WERI-Rb-1 (cell line): ENCODE measurements at regions not wholly inside any gene's neighbourhood (a gene's known extent, or its start where the extent isn't known, plus 50 kb on each side); places are given as distances from the start of the nearest gene placed in this dataset.

Experiments
- DNase-seq: peaks from one replicate; pipeline ENCODE4 v3.0.0-alpha.2; 2020
- H3K27ac ChIP-seq: fragments of 250-450 bp; sonication (Bioruptor Pico); 2 replicates; pipeline ENCODE4 v1.5.1; 2020; ENCODE audit warnings: mild to moderate bottlenecking, moderate library complexity
- H3K27me3 ChIP-seq: fragments of 250-450 bp; sonication (Bioruptor Pico); 2 replicates; pipeline ENCODE4 v1.5.1; 2021; ENCODE audit warnings: mild to moderate bottlenecking, low read depth, moderate library complexity; ENCODE audit not compliant: insufficient read depth, severe bottlenecking
- H3K36me3 ChIP-seq: fragments of 250-450 bp; sonication (Bioruptor Pico); 2 replicates; pipeline ENCODE4 v1.5.1; 2020; ENCODE audit warnings: mild to moderate bottlenecking, moderate library complexity
- H3K4me3 ChIP-seq: 2 replicates; pipeline ENCODE4 v1.5.1; 2011; ENCODE audit warnings: low read depth, mild to moderate bottlenecking, control low read depth, low read length
- H3K9me3 ChIP-seq: fragments of 250-450 bp; sonication (Bioruptor Pico); 2 replicates; pipeline ENCODE4 v1.5.1; 2021; ENCODE audit warnings: mild to moderate bottlenecking, moderate library complexity; ENCODE audit not compliant: severe bottlenecking
- TF ChIP-seq, protein P1 (sequence below): IDR thresholded peaks from 2 replicates; pipeline ENCODE4 v1.5.1; 2011; ENCODE audit warnings: low read depth, mild to moderate bottlenecking, control low read depth, inconsistent platforms, low read length

GRCh38 chr2:239522740-239523119 is 121.9 kb upstream of the HDAC4 start:
- Histone ChIP-seq H3K27me3 (peaks cover 89% of the 10 kb centered on the region), H3K9me3 (no peaks in the 10 kb centered on the region), H3K27ac (no peak overlapping the region), H3K4me3 (no peak overlapping the region), H3K36me3 (no peaks in the 10 kb centered on the region)
- no peak for DNase-seq
- TF ChIP-seq, protein P1, sequence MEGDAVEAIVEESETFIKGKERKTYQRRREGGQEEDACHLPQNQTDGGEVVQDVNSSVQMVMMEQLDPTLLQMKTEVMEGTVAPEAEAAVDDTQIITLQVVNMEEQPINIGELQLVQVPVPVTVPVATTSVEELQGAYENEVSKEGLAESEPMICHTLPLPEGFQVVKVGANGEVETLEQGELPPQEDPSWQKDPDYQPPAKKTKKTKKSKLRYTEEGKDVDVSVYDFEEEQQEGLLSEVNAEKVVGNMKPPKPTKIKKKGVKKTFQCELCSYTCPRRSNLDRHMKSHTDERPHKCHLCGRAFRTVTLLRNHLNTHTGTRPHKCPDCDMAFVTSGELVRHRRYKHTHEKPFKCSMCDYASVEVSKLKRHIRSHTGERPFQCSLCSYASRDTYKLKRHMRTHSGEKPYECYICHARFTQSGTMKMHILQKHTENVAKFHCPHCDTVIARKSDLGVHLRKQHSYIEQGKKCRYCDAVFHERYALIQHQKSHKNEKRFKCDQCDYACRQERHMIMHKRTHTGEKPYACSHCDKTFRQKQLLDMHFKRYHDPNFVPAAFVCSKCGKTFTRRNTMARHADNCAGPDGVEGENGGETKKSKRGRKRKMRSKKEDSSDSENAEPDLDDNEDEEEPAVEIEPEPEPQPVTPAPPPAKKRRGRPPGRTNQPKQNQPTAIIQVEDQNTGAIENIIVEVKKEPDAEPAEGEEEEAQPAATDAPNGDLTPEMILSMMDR = no peak

DNA sequence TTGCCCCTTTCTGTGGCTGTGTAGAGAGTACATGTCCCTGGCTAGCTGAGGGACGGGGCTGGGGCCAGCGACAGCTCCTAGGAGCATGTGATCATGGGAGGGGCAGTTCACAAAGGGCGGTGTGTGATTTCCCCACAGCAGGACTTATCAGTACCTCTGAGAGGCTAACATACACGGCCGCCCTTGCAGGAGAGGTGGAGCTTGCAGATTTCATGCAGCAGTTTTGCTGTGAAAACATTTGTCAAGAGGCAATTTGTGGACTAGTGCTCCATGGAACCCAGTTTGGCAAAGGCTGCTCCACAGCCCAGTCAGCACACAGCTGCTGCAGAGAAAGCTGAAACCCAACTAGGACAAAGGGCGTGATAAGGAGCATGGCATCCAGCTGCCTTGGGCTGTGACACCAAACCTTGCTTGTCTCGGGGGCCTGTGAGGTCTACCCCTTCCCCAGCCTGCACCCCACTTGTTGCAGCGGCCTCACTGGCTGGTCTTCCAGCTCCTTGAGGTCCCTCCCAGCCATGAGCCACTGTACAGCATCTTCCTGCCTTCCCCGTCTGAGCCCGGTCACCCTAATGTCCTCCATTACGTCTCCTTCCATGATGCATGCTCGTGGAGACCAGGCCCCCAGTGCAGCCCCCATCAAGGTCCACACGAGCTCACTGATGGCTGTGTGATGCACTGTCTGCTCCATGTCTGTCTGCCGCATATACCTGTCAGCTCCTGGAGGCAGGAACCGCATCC is 121.4 kb upstream of the HDAC4 start:
- H3K9me3 ChIP-seq = no peaks in the 10 kb centered on the region
- TF ChIP-seq, protein P1 = no peak
- no peak for DNase-seq
- no peak overlapping the region for H3K27ac ChIP-seq
- H3K4me3 ChIP-seq = no peak overlapping the region
- no peaks in the 10 kb centered on the region for H3K36me3 ChIP-seq
- H3K27me3 ChIP-seq = peaks cover 94% of the 10 kb centered on the region

GRCh38 chr2:239521518-239521815 is 120.6 kb upstream of the HDAC4 start:
- Histone ChIP-seq H3K27me3 (peaks cover 99% of the 10 kb centered on the region), H3K4me3 (no peak overlapping the region), H3K36me3 (no peaks in the 10 kb centered on the region), H3K9me3 (no peaks in the 10 kb centered on the region), H3K27ac (no peak overlapping the region)
- TF ChIP-seq, protein P1 = no peak
- no peak for DNase-seq

DNA sequence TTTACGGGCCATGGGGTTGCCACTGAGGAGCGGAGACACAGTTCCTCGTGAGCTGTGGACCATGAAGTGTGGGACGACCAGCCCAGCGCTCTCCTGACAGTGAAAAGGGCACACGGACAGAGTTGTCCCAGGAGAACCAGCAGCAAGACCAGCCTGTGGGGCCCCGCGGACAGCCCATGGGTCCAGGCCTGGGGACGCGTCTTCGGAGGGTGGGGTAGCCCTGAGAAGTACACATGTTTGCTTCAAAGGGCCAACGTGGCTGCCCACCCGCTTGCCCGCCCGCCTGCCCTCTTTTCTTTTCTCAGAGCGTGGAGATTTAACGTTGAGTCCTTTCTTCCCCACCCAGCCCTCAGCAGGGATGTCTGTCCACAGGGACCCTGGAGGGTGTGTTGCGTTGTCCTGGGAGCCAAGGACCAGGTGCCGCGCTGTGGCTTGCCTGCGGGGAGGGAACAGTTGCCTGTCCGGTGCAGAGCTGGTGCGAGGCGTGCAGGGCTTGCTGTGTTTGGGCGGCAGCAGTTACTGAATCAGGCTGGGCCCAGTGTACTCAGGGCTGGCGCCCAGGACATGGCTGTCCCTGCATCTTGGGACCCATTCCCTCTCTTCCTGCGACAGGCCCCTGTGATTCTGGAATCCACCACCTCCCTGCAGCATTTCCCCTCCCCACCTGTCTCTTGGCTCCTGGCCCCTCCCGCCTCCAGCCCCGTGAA is 120.1 kb upstream of the HDAC4 start:
- Histone ChIP-seq H3K4me3 (no peak overlapping the region), H3K36me3 (no peaks in the 10 kb centered on the region), H3K27me3 (peaks cover 98% of the 10 kb centered on the region), H3K27ac (no peak overlapping the region), H3K9me3 (no peaks in the 10 kb centered on the region)
- TF ChIP-seq, protein P1 = no peak
- DNase-seq = no peak

DNA sequence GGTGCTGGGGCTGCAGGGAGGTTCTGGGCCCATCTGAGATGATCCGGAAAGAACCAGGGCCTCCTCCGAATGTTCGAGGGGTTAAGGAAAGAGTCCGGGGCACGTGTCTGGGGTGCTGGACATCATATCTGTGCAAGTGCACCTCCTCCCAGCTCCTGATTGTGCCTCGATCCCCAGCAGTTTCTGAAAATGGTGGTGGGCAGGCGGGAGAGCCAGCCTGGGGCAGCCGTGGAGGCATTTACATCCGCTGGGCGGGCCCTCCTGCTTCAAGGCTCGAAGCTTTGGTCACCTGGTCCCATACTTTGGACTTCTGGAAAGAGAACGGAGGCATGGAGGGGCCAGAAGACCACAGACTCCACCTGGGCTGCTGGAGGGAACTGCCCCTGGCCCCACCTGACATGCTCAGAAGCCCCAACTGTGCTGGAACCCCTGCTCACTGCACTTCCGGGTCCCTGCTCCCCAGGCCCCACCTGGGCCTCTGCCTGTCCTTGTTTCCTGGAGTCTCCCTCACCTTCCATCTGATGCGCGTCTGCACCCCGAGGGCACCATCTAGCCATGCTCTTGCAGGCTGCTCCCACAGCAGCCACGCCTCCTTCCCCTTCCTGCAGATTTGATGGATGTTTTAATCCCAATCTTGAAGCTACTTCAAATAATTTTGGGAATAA is 119.2 kb upstream of the HDAC4 start:
- Histone ChIP-seq H3K27me3 (peaks cover 97% of the 10 kb centered on the region), H3K27ac (no peak overlapping the region), H3K9me3 (no peaks in the 10 kb centered on the region), H3K4me3 (no peak overlapping the region), H3K36me3 (no peaks in the 10 kb centered on the region)
- TF ChIP-seq, protein P1 = no peak
- DNase-seq = no peak
